ENCODE measurements at regions not wholly inside any gene's neighbourhood (a gene's known extent, or its start where the extent isn't known, plus 50 kb on each side); places are given as distances from the start of the nearest gene placed in this dataset.

DNA sequence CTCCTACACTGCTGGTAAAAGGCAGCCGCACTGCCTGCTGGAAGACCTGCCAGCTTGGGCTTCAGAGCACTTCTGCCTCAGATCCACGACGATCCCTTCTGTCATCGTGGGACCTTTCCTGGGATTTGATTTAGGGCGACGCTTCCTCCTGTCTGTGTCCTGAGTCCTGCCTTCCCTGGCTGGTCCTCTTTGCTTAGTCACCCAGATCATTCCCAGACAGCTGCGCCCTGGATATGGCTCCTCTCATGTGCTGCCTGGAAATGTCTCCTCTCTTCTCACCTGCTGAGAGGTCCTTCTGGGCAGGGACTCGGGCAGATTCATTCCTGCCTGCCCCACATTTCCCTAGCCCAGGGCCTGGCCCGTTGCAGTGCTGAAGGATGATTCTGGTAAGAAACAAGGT lies 72.4 kb upstream of the POU3F1 start:
- TF ChIP-seq, protein P1, sequence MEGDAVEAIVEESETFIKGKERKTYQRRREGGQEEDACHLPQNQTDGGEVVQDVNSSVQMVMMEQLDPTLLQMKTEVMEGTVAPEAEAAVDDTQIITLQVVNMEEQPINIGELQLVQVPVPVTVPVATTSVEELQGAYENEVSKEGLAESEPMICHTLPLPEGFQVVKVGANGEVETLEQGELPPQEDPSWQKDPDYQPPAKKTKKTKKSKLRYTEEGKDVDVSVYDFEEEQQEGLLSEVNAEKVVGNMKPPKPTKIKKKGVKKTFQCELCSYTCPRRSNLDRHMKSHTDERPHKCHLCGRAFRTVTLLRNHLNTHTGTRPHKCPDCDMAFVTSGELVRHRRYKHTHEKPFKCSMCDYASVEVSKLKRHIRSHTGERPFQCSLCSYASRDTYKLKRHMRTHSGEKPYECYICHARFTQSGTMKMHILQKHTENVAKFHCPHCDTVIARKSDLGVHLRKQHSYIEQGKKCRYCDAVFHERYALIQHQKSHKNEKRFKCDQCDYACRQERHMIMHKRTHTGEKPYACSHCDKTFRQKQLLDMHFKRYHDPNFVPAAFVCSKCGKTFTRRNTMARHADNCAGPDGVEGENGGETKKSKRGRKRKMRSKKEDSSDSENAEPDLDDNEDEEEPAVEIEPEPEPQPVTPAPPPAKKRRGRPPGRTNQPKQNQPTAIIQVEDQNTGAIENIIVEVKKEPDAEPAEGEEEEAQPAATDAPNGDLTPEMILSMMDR (IDR thresholded peaks at IDR 0.05 in 2 of 3, conservative IDR thresholded peaks at IDR 0.05 in 1 of 3; ENCODE audit: borderline replicate concordance in 1 of 3, insufficient read depth in 1 of 3, low read depth in 2 of 3, low read length in 2 of 3): no peak
- TF ChIP-seq, protein P2, sequence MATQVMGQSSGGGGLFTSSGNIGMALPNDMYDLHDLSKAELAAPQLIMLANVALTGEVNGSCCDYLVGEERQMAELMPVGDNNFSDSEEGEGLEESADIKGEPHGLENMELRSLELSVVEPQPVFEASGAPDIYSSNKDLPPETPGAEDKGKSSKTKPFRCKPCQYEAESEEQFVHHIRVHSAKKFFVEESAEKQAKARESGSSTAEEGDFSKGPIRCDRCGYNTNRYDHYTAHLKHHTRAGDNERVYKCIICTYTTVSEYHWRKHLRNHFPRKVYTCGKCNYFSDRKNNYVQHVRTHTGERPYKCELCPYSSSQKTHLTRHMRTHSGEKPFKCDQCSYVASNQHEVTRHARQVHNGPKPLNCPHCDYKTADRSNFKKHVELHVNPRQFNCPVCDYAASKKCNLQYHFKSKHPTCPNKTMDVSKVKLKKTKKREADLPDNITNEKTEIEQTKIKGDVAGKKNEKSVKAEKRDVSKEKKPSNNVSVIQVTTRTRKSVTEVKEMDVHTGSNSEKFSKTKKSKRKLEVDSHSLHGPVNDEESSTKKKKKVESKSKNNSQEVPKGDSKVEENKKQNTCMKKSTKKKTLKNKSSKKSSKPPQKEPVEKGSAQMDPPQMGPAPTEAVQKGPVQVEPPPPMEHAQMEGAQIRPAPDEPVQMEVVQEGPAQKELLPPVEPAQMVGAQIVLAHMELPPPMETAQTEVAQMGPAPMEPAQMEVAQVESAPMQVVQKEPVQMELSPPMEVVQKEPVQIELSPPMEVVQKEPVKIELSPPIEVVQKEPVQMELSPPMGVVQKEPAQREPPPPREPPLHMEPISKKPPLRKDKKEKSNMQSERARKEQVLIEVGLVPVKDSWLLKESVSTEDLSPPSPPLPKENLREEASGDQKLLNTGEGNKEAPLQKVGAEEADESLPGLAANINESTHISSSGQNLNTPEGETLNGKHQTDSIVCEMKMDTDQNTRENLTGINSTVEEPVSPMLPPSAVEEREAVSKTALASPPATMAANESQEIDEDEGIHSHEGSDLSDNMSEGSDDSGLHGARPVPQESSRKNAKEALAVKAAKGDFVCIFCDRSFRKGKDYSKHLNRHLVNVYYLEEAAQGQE (IDR thresholded peaks at IDR 0.05; ENCODE audit: low read depth): no peak
- TF ChIP-seq JUND (IDR thresholded peaks at IDR 0.05) (no peak), YY1 (IDR thresholded peaks at IDR 0.05; ENCODE audit: extremely low read depth, insufficient replicate concordance, low read depth, low read length) (no peak), EGR1 (IDR thresholded peaks at IDR 0.05; ENCODE audit: low read depth) (no peak), ZFX (IDR thresholded peaks at IDR 0.05) (no peak), ELF1 (IDR thresholded peaks at IDR 0.05; ENCODE audit: borderline replicate concordance, low read depth) (no peak), POLR2A (IDR thresholded peaks at IDR 0.05; ENCODE audit: borderline replicate concordance, extremely low read depth, insufficient read depth, insufficient read length) (no peak), EZH2 (IDR thresholded peaks at IDR 0.05) (no peak), POLR2AphosphoS5 (IDR thresholded peaks at IDR 0.05; ENCODE audit: low read depth, low read length) (no peak), ZNF274 (IDR thresholded peaks at IDR 0.05; ENCODE audit: low read depth, low read length) (no peak)
